MCF 10A (cell line): ENCODE measurements at regions not wholly inside any gene's neighbourhood (a gene's known extent, or its start where the extent isn't known, plus 50 kb on each side); places are given as distances from the start of the nearest gene placed in this dataset.

Experiments used
- BruUV-seq: library from RNA; stranded (reverse); fragments of 400-500 nt; replicated peaks from 2 replicates; lab custom pipeline; 2021; lab: Mats Ljungman, UMichigan
- CTCF ChIA-PET: fragments of 300-600 bp; sonication (Branson Sonifier 250); formaldehyde crosslinking; extraction: SDS; loops from one replicate; lab custom pipeline; 2021; ENCODE audit warnings: antibody characterized with exemption, inconsistent platforms; lab: Yijun Ruan, JAX
- POLR2A ChIA-PET: fragments of 300-600, 350-650 bp; sonication (Branson Sonifier 250); formaldehyde crosslinking; extraction: SDS; loops from one replicate; lab custom pipeline; 2020; ENCODE audit warnings: antibody characterized with exemption, inconsistent platforms; lab: Yijun Ruan, JAX
- DNase-seq: peaks from one replicate; pipeline ENCODE4 v3.0.0-alpha.2; 2018; ENCODE audit not compliant: unreplicated experiment
- H3K27ac Mint-ChIP-seq: one replicate; pipeline ENCODE4 v1.8.0; 2022; ENCODE audit warnings: mild to moderate bottlenecking, low read depth, mixed read lengths; ENCODE audit not compliant: unreplicated experiment
- H3K27me3 Mint-ChIP-seq: one replicate; pipeline ENCODE4 v1.8.0; 2022; ENCODE audit warnings: mixed read lengths; ENCODE audit not compliant: insufficient read depth, unreplicated experiment
- H3K36me3 Mint-ChIP-seq: one replicate; pipeline ENCODE4 v1.8.0; 2022; ENCODE audit warnings: mild to moderate bottlenecking, moderate library complexity, mixed read lengths; ENCODE audit not compliant: insufficient read depth, unreplicated experiment
- H3K4me1 Mint-ChIP-seq: one replicate; pipeline ENCODE4 v1.8.0; 2022; ENCODE audit warnings: mixed read lengths; ENCODE audit not compliant: insufficient read depth, unreplicated experiment
- H3K4me3 Mint-ChIP-seq: one replicate; pipeline ENCODE4 v1.8.0; 2022; ENCODE audit warnings: mild to moderate bottlenecking, moderate library complexity, mixed read lengths; ENCODE audit not compliant: unreplicated experiment
- H3K9me3 Mint-ChIP-seq: one replicate; pipeline ENCODE4 v1.8.0; 2022; ENCODE audit warnings: mixed read lengths; ENCODE audit not compliant: unreplicated experiment
- intact Hi-C: fragments of 100-400 bp; cut with micrococcal nuclease; formaldehyde crosslinking; loops from 2 replicates; pipeline ENCODE4 v1.14.1; 2022
- TF ChIP-seq, protein P1 (sequence below): fragments of 200-600 bp; IDR thresholded peaks from one replicate; pipeline ENCODE4 v1.8.0; 2022; ENCODE audit warnings: antibody characterized with exemption, mild to moderate bottlenecking; ENCODE audit not compliant: unreplicated experiment

DNA sequence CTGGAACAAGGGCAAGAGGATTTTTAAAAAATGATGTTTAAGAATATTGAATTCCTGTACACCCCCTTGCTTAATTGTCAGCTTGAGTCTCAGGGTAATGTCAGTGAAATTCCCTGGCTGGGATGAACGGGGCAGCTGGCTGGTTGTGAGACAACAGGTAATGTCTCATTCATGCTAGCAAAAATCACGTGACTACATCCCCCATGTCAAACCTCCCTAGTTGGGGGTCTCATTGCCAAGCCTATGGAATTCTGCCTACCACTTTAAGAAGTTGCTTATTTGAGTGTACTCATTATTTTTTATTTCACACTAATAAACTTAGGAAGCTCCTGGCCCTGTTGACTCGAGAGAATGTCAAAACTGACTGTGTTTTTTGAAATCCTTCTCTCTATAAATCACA is 218.3 kb downstream of the ICOS start:
- TF ChIP-seq, protein P1, sequence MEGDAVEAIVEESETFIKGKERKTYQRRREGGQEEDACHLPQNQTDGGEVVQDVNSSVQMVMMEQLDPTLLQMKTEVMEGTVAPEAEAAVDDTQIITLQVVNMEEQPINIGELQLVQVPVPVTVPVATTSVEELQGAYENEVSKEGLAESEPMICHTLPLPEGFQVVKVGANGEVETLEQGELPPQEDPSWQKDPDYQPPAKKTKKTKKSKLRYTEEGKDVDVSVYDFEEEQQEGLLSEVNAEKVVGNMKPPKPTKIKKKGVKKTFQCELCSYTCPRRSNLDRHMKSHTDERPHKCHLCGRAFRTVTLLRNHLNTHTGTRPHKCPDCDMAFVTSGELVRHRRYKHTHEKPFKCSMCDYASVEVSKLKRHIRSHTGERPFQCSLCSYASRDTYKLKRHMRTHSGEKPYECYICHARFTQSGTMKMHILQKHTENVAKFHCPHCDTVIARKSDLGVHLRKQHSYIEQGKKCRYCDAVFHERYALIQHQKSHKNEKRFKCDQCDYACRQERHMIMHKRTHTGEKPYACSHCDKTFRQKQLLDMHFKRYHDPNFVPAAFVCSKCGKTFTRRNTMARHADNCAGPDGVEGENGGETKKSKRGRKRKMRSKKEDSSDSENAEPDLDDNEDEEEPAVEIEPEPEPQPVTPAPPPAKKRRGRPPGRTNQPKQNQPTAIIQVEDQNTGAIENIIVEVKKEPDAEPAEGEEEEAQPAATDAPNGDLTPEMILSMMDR = no peak
- no peak overlapping the region for H3K27ac Mint-ChIP-seq
- DNase-seq = no peak
- no peaks in the 10 kb centered on the region for H3K36me3 Mint-ChIP-seq
- no peak overlapping the region for H3K4me3 Mint-ChIP-seq
- POLR2A ChIA-PET = no interaction called here
- CTCF ChIA-PET = interaction anchor here (0.6 to 1.7 kb wide), 2 partner anchors 10 to 1371 kb away, joined by 4 to 6 read pairs; no protein-coding TSS in a partner anchor
- H3K27me3 Mint-ChIP-seq = peaks cover 10% of the 10 kb centered on the region
- no peaks in the 10 kb centered on the region for H3K4me1 Mint-ChIP-seq
- intact Hi-C loops = no loop called here
- no TSS peak for BruUV-seq
- no peaks in the 10 kb centered on the region for H3K9me3 Mint-ChIP-seq

DNA sequence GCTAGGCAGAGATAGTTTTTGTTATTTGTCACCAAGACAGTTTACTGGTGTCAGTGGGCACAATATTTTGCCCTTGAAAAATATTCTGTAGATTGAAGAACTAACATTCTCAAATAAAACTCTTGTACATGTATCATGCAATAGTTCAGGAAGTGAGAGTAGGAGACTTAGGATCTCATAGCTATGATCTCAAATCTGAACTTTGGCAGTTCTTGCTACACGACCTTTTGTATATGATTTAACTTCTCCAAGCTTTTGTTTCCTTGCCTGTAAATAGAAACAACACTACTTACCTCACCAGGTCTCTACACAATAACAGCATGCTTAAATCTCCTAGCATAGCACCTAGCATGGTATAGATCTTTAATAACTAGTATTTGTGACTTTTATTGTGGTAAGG is 219.9 kb downstream of the ICOS start:
- ChIA-PET POLR2A (no interaction called here), CTCF (interaction anchor here (0.7 kb wide), 1 partner anchor 44 kb away, joined by 3 read pairs; no protein-coding TSS in a partner anchor)
- intact Hi-C loops = no loop called here
- DNase-seq = no peak
- no TSS peak for BruUV-seq
- no peaks in the 10 kb centered on the region for H3K9me3 Mint-ChIP-seq
- peaks cover 23% of the 10 kb centered on the region for H3K27me3 Mint-ChIP-seq
- H3K4me3 Mint-ChIP-seq = no peak overlapping the region
- H3K4me1 Mint-ChIP-seq = no peaks in the 10 kb centered on the region
- no peak overlapping the region for H3K27ac Mint-ChIP-seq
- H3K36me3 Mint-ChIP-seq = no peaks in the 10 kb centered on the region
- TF ChIP-seq, protein P1 = no peak

DNA sequence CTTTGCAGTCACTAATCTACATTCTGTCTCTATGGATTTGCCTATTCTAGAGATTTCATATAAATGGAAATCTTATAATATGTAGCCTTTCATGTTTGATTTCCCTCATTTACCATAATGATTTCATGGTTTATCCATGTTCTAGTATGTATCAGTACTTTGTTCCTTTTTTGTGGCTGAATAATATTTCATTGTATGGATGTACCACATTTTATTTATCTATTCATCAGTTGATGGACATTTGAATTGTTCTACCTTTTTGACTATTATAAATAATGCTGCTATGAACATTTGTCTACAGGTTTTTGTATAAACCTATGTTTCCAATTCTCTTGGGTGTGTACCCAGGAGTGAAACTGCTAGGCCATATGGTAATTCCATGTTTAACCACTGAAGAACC is 221.1 kb downstream of the ICOS start:
- BruUV-seq = no TSS peak
- no peaks in the 10 kb centered on the region for H3K4me1 Mint-ChIP-seq
- H3K36me3 Mint-ChIP-seq = no peaks in the 10 kb centered on the region
- ChIA-PET POLR2A (interaction anchor here (0.7 kb wide), 1 partner anchor 177 kb away, joined by 4 read pairs; no protein-coding TSS in a partner anchor), CTCF (no interaction called here)
- H3K27me3 Mint-ChIP-seq = peaks cover 21% of the 10 kb centered on the region
- no peak overlapping the region for H3K27ac Mint-ChIP-seq
- H3K9me3 Mint-ChIP-seq = no peaks in the 10 kb centered on the region
- TF ChIP-seq, protein P1 = no peak
- intact Hi-C loops = no loop called here
- DNase-seq = no peak
- H3K4me3 Mint-ChIP-seq = no peak overlapping the region

DNA sequence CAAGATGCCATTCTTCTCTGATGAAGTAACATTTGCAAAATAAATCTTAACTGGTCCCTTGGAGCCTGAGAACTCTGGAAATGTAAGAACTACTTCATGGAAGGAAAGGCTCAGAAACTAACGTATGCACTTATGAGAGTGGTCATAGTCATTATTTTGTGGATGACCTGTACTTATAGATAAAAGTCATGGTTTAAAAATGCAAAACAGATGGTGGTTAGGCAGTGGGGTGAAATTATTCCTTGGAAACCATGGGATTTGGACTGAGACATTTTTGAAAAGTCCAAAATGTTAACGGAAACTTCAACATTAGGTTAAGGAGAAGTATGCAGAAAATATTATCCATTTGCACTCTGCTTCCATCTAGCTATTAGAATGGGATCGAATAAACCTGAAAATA is 223.0 kb downstream of the ICOS start:
- TF ChIP-seq, protein P1 = no peak
- Mint-ChIP-seq H3K9me3 (no peaks in the 10 kb centered on the region), H3K27me3 (peaks cover 21% of the 10 kb centered on the region), H3K4me3 (no peak overlapping the region), H3K27ac (no peak overlapping the region), H3K36me3 (no peaks in the 10 kb centered on the region), H3K4me1 (no peaks in the 10 kb centered on the region)
- intact Hi-C loops = no loop called here
- POLR2A ChIA-PET = interaction anchor here (1.1 kb wide), 1 partner anchor 18 kb away, joined by 4 read pairs; no protein-coding TSS in a partner anchor
- no TSS peak for BruUV-seq
- CTCF ChIA-PET = interaction anchor here (0.7 to 1.3 kb wide), 4 partner anchors 10 to 152 kb away, joined by 3 to 5 read pairs (median 4); no protein-coding TSS in a partner anchor
- no peak for DNase-seq
